Heart right ventricle (tissue), 16 donors: ENCODE measurements at regions not wholly inside any gene's neighbourhood (a gene's known extent, or its start where the extent isn't known, plus 50 kb on each side); places are given as distances from the start of the nearest gene placed in this dataset.

ENCODE experiments used
- ATAC-seq, 8 donors: fragments of 200-7000 bp; cut with Tn5 transposase; one replicate each; pipeline ENCODE4 v1.9.1; 2020; ENCODE audit warnings: mild to moderate bottlenecking in 8 of 8, moderate library complexity in 8 of 8, moderate number of reproducible peaks in 1 of 8
- DNase-seq, 2 donors: peaks; one replicate each; pipeline ENCODE4 v3.0.0-alpha.2; 2020
- H3K27ac ChIP-seq, 10 donors: fragments of 200-600 bp; sonication (generic) in 2 of 10; one replicate each; pipeline versions ENCODE4 v1.5.0 to v1.8.0; 2020 to 2022; ENCODE audit warnings: mild to moderate bottlenecking in 3 of 10
- H3K27me3 ChIP-seq, 7 donors: fragments of 200-600 bp; one replicate each; pipeline ENCODE4 v1.8.0; 2021 to 2022; ENCODE audit warnings: mild to moderate bottlenecking in 2 of 7
- H3K36me3 ChIP-seq, 9 donors: fragments of 200-600 bp; sonication (generic) in 1 of 9; one replicate each; pipeline versions ENCODE4 v1.5.0 to v1.8.0; 2020 to 2022; ENCODE audit warnings: mild to moderate bottlenecking in 2 of 9
- H3K4me1 ChIP-seq, 9 donors: fragments of 200-600 bp; sonication (generic) in 1 of 9; one replicate each; pipeline versions ENCODE4 v1.5.0 to v1.8.0; 2020 to 2022; ENCODE audit warnings: mild to moderate bottlenecking in 4 of 9
- H3K4me3 ChIP-seq, 10 donors: fragments of 200-600 bp; sonication (generic) in 2 of 10; one replicate each; pipeline versions ENCODE4 v1.5.0 to v1.8.0; 2020 to 2022; ENCODE audit warnings: mild to moderate bottlenecking in 7 of 10, moderate library complexity in 2 of 10
- H3K9me3 ChIP-seq, 11 donors: fragments of 200-600 bp in 10 of 11; sonication (generic) in 2 of 11; one replicate each; pipeline versions ENCODE4 v1.5.0 to v1.8.0; 2013 to 2022; ENCODE audit warnings: mild to moderate bottlenecking in 2 of 11, control low read depth in 1 of 11, moderate library complexity in 1 of 11
- CTCF ChIP-seq, 9 donors: fragments of 200-600 bp; sonication (generic) in 2 of 9; IDR thresholded peaks; one replicate each; pipeline versions ENCODE4 v1.5.0 to v1.8.0; 2021 to 2022; ENCODE audit warnings: antibody characterized with exemption in 9 of 9, mild to moderate bottlenecking in 5 of 9, moderate library complexity in 1 of 9
- WGBS, 2 donors: extraction: QIAGEN DNeasy Blood & Tissue Kit; methylation state at CpG; one replicate each; pipeline ENCODE4 v1.1.7; 2013; ENCODE audit warnings: inconsistent platforms in 1 of 2; 5-methylcytosine and 5-hydroxymethylcytosine counted together
- intact Hi-C, 10 donors: fragments of 100-400 bp; cut with DNase I; formaldehyde crosslinking; loops; one replicate each; pipeline versions ENCODE4 v1.11.1 to v1.14.2; 2022
- donor health status: Arrhythmogenic right ventricular cardiomyopathy.
- donor health status: ischemic (EF 13 %, LVEDD 7.1; RV severe dilation, severe dysfunction).
- donor health status: healthy with polysubstance abuse.
- donor health status: DM: no; HTN: yes; CAD: no.
- donor health status: DM: no; HTN: no; CAD: no.
- donor health status: ischemic (EF 25% LVEDD 6.9; RV normal size, moderate dysfunction).
- donor health status: ischemic (EF 25% LVEDD 5.7; RV mildly dilated, moderate dysfunction).
- donor health status: healthy.
- donor health status: DM: yes; HTN: yes; CAD: no.
- donor health status: Ischemic cardiomyopathy.
- donor health status: ischemic (EF 35%, LVEDD 5.7; RV mildly dilated, moderate dysfunction).
- donor health status: nonischemic (EF 11% LVEDD 7.7; RV severe dilation, severe dysfunction).
- donor health status: DM: yes; HTN: yes; CAD: no.
- donor health status: PGD.
- donor health status: ischemic (EF 29% LVEDD 5.4; RV normal size, mild dysfunction).
- donor health status: nonischemic (EF 23%, LVEDD 6.1; RV moderate dilation, normal function).

DNA sequence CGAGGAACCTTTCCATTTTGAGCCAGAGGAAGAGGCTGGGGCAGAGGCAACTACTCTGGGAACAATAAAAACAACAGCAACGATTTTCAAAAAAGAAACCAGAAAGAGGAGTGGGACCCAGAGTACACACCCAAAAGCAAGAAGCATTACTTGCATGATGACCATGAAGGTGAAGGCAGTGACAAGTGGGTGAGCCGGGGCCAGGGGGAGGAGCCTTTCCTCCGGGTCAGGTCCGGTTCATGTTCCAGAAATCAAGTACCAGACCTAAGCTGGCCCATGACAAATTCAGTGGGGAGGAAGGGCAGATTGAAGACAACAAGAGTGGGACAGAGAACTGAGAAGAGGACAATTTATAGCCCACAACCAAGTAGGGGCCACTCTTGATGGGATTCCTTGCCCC lies 77.2 kb upstream of the STT3B start:
- ATAC-seq = no peak
- H3K27ac ChIP-seq = no peak overlapping the region
- 70 to 87% methylated on average over 5 of the region's 5 CpGs for WGBS, 2 donors
- no peaks in the 10 kb centered on the region for H3K36me3 ChIP-seq
- H3K4me3 ChIP-seq = no peak overlapping the region
- TF ChIP-seq CTCF (IDR thresholded peaks at IDR 0.05) = no peak
- peaks cover 0 to 20% (median 0%) of the 10 kb centered on the region in 11 donors for H3K9me3 ChIP-seq
- no peaks in the 10 kb centered on the region for H3K4me1 ChIP-seq
- no peaks in the 10 kb centered on the region for H3K27me3 ChIP-seq
- no peak for DNase-seq
- intact Hi-C loops = no loop called here

DNA sequence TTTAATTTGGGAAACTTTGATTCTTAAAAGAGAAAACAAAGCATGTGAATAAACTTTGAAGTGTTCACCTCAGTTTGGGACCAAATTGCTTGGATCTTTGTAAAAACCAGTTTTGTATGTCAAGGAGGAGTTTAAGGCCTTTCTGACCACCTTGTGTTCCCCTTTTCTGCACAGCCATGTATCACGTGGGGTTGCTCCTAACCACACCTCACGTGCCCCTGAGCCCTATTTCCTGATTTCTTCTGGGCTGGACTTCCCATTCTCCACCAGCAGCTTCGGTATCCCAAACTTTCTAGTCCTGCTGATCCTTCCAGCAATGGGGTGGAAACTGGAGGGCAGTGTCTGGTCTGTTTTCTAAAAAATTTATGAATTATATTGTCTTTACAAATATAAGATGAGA lies 76.4 kb upstream of the STT3B start:
- no peak for TF ChIP-seq CTCF (IDR thresholded peaks at IDR 0.05)
- H3K27ac ChIP-seq = no peak overlapping the region
- H3K9me3 ChIP-seq = peaks cover 0 to 25% (median 0%) of the 10 kb centered on the region in 11 donors
- no peak for ATAC-seq
- H3K27me3 ChIP-seq = no peaks in the 10 kb centered on the region
- intact Hi-C loops = no loop called here
- no peak overlapping the region for H3K4me3 ChIP-seq
- peak in 1 of 2 donors; percentile 14 for DNase-seq
- 74 to 80% methylated on average over 3 of the region's 3 CpGs for WGBS, 2 donors
- H3K4me1 ChIP-seq = peaks cover 0 to under 1% (median 0%) of the 10 kb centered on the region in 9 donors
- H3K36me3 ChIP-seq = no peaks in the 10 kb centered on the region

DNA sequence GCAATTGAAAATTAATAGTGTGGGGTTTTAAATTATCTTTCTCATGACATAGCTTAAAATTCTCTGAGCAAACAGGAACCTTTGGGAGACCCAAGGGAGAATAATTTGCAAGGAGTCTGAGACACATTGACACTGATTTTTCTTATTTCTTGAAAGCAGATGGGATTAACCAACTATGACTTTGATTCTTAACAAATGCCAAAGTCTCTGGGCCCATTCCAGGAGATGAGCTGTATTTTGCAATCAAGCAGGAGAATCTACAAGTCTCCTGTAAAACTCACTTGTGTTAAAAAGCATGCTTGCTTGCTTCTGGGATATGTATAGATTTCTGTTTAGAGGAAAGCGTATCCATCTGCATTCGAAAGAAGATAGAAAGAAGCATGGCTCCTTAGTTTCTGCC lies 71.3 kb upstream of the STT3B start:
- intact Hi-C loops = no loop called here
- WGBS, 2 donors = 92 to 94% methylated on average over 2 of the region's 2 CpGs
- ATAC-seq = no peak

DNA sequence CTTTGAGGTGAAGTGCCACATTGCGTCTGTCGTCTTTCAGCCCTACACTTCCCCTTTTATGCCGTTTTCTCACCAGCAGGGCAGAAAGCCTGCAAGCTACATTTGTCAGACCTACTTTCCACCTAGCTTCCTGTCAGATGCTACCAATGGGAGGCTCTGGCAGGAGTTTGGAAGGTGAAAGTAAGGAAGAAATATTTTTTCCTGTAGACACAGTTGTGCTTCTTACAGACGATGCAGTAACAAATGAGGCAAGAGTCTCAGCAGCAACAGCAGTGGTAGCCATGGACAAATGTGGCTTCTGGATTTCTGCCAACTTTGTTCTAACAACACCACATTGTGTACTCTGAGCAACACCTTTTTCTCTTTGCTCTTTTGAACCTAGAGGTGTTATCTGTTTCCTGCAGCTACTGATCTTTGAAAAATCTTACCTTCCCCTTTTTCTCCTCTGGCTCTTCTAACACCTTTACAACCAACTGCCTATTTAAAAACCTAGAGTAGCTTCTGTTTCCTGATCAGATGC lies 70.6 kb upstream of the STT3B start:
- ATAC-seq = peak in 1 of 8 donors; percentile 37
- intact Hi-C loops = no loop called here
- Histone ChIP-seq H3K36me3 (no peaks in the 10 kb centered on the region), H3K9me3 (peaks cover 0 to 18% (median 0%) of the 10 kb centered on the region in 11 donors), H3K27me3 (no peaks in the 10 kb centered on the region), H3K27ac (peak overlapping the region in 1 of 10 donors; percentile 49), H3K4me3 (no peak overlapping the region), H3K4me1 (peaks cover 0 to 14% (median 0%) of the 10 kb centered on the region in 9 donors)
- TF ChIP-seq CTCF (IDR thresholded peaks at IDR 0.05) = no peak
- no peak for DNase-seq
- WGBS, 2 donors = 52 to 53% methylated on average over 4 of the region's 4 CpGs

More for the DNA sequence above, 71.3 kb upstream of the STT3B start:
- Histone ChIP-seq H3K27ac (peak overlapping the region in 1 of 10 donors; percentile 49), H3K36me3 (no peaks in the 10 kb centered on the region), H3K4me1 (peaks cover 0 to 14% (median 0%) of the 10 kb centered on the region in 9 donors), H3K4me3 (no peak overlapping the region), H3K27me3 (no peaks in the 10 kb centered on the region), H3K9me3 (peaks cover 0 to 18% (median 0%) of the 10 kb centered on the region in 11 donors)
- DNase-seq = no peak
- no peak for TF ChIP-seq CTCF (IDR thresholded peaks at IDR 0.05)
